ENCODE measurements at regions not wholly inside any gene's neighbourhood (a gene's known extent, or its start where the extent isn't known, plus 50 kb on each side); places are given as distances from the start of the nearest gene placed in this dataset.

GRCh38 chr1:60866917-60867531 lies 215.3 kb upstream of the NFIA start:
- no peak for DNase-seq
- Histone ChIP-seq H4K20me1 (ENCODE audit: insufficient read depth, low read depth, low read length) (no peaks in the 10 kb centered on the region), H3K27ac (ENCODE audit: low read length) (no peak overlapping the region), H3K9me2 (replicated peaks; ENCODE audit: insufficient read depth, low read length) (no peaks in the 10 kb centered on the region), H3K27me3 (ENCODE audit: low read length) (no peaks in the 10 kb centered on the region; the same call in 1 of the 2 replicates), H2AFZ (ENCODE audit: low read length) (no peak overlapping the region), H3K79me2 (ENCODE audit: low read length) (no peaks in the 10 kb centered on the region), H3K4me1 (ENCODE audit: low read length) (no peaks in the 10 kb centered on the region), H3K9me3 (ENCODE audit: low read length) (no peaks in the 10 kb centered on the region), H3K36me3 (ENCODE audit: insufficient read depth, low read length) (no peaks in the 10 kb centered on the region), H3K9ac (ENCODE audit: low read length) (no peak overlapping the region), H3K4me2 (ENCODE audit: low read depth, low read length, poor library complexity, severe bottlenecking) (no peak overlapping the region), H3K4me3 (ENCODE audit: low read length) (no peak overlapping the region)

- Histone ChIP-seq H3K27ac (ENCODE audit: low read length) (no peak overlapping the region), H3K4me2 (ENCODE audit: low read depth, low read length, poor library complexity, severe bottlenecking) (no peak overlapping the region), H2AFZ (ENCODE audit: low read length) (no peak overlapping the region), H4K20me1 (ENCODE audit: insufficient read depth, low read depth, low read length) (no peaks in the 10 kb centered on the region), H3K36me3 (ENCODE audit: insufficient read depth, low read length) (no peaks in the 10 kb centered on the region), H3K4me1 (ENCODE audit: low read length) (no peaks in the 10 kb centered on the region), H3K27me3 (ENCODE audit: low read length) (no peaks in the 10 kb centered on the region; the same call in 1 of the 2 replicates), H3K9ac (ENCODE audit: low read length) (no peak overlapping the region), H3K9me2 (replicated peaks; ENCODE audit: insufficient read depth, low read length) (no peaks in the 10 kb centered on the region), H3K79me2 (ENCODE audit: low read length) (no peaks in the 10 kb centered on the region), H3K4me3 (ENCODE audit: low read length) (no peak overlapping the region), H3K9me3 (ENCODE audit: low read length) (no peaks in the 10 kb centered on the region)
- DNase-seq = no peak
These were observed 216.0 kb upstream of the NFIA start for GRCh38 chr1:60866226-60866900.

GRCh38 chr1:60865166-60865565 lies 217.2 kb upstream of the NFIA start:
- Histone ChIP-seq H3K4me1 (ENCODE audit: low read length) (no peaks in the 10 kb centered on the region), H3K9me3 (ENCODE audit: low read length) (no peaks in the 10 kb centered on the region), H3K27ac (ENCODE audit: low read length) (no peak overlapping the region), H4K20me1 (ENCODE audit: insufficient read depth, low read depth, low read length) (no peaks in the 10 kb centered on the region), H3K79me2 (ENCODE audit: low read length) (no peaks in the 10 kb centered on the region), H3K9me2 (replicated peaks; ENCODE audit: insufficient read depth, low read length) (no peaks in the 10 kb centered on the region), H3K4me3 (ENCODE audit: low read length) (no peak overlapping the region), H3K27me3 (ENCODE audit: low read length) (no peaks in the 10 kb centered on the region; the same call in 1 of the 2 replicates), H3K4me2 (ENCODE audit: low read depth, low read length, poor library complexity, severe bottlenecking) (no peak overlapping the region), H2AFZ (ENCODE audit: low read length) (no peak overlapping the region), H3K9ac (ENCODE audit: low read length) (no peak overlapping the region), H3K36me3 (ENCODE audit: insufficient read depth, low read length) (no peaks in the 10 kb centered on the region)
- no peak for DNase-seq

- Histone ChIP-seq H3K4me1 (ENCODE audit: low read length) (no peaks in the 10 kb centered on the region), H3K36me3 (ENCODE audit: insufficient read depth, low read length) (no peaks in the 10 kb centered on the region), H3K9me2 (replicated peaks; ENCODE audit: insufficient read depth, low read length) (no peaks in the 10 kb centered on the region), H2AFZ (ENCODE audit: low read length) (no peak overlapping the region), H3K4me3 (ENCODE audit: low read length) (no peak overlapping the region), H3K79me2 (ENCODE audit: low read length) (no peaks in the 10 kb centered on the region), H4K20me1 (ENCODE audit: insufficient read depth, low read depth, low read length) (no peaks in the 10 kb centered on the region), H3K27ac (ENCODE audit: low read length) (no peak overlapping the region), H3K9ac (ENCODE audit: low read length) (no peak overlapping the region), H3K27me3 (ENCODE audit: low read length) (no peaks in the 10 kb centered on the region; the same call in 1 of the 2 replicates), H3K4me2 (ENCODE audit: low read depth, low read length, poor library complexity, severe bottlenecking) (no peak overlapping the region), H3K9me3 (ENCODE audit: low read length) (no peaks in the 10 kb centered on the region)
- DNase-seq = no peak
These were observed 217.6 kb upstream of the NFIA start for GRCh38 chr1:60864722-60865121.

- no peak overlapping the region for H3K27ac ChIP-seq (ENCODE audit: low read length)
- H3K36me3 ChIP-seq (ENCODE audit: insufficient read depth, low read length) = no peaks in the 10 kb centered on the region
- H3K9ac ChIP-seq (ENCODE audit: low read length) = no peak overlapping the region
These were observed 219.2 kb upstream of the NFIA start for GRCh38 chr1:60863131-60863530.

GRCh38 chr1:60861961-60862567 lies 220.3 kb upstream of the NFIA start:
- no peak for DNase-seq
- no peaks in the 10 kb centered on the region for H3K9me3 ChIP-seq (ENCODE audit: low read length)
- H4K20me1 ChIP-seq (ENCODE audit: insufficient read depth, low read depth, low read length) = no peaks in the 10 kb centered on the region
- no peak overlapping the region for H3K4me2 ChIP-seq (ENCODE audit: low read depth, low read length, poor library complexity, severe bottlenecking)
- no peaks in the 10 kb centered on the region for H3K4me1 ChIP-seq (ENCODE audit: low read length)
- no peaks in the 10 kb centered on the region for H3K79me2 ChIP-seq (ENCODE audit: low read length)
- no peaks in the 10 kb centered on the region for H3K9me2 ChIP-seq (replicated peaks; ENCODE audit: insufficient read depth, low read length)
- H3K9ac ChIP-seq (ENCODE audit: low read length) = no peak overlapping the region
- H3K27me3 ChIP-seq (ENCODE audit: low read length) = no peaks in the 10 kb centered on the region; the same call in 1 of the 2 replicates
- no peak overlapping the region for H3K4me3 ChIP-seq (ENCODE audit: low read length)
- H2AFZ ChIP-seq (ENCODE audit: low read length) = no peak overlapping the region
- H3K27ac ChIP-seq (ENCODE audit: low read length) = no peak overlapping the region
- H3K36me3 ChIP-seq (ENCODE audit: insufficient read depth, low read length) = no peaks in the 10 kb centered on the region

More at GRCh38 chr1:60863131-60863530, 219.2 kb upstream of the NFIA start:
- DNase-seq = no peak
- no peak overlapping the region for H3K4me3 ChIP-seq (ENCODE audit: low read length)
- no peaks in the 10 kb centered on the region for H3K4me1 ChIP-seq (ENCODE audit: low read length)
- H2AFZ ChIP-seq (ENCODE audit: low read length) = no peak overlapping the region
- no peaks in the 10 kb centered on the region for H3K9me3 ChIP-seq (ENCODE audit: low read length)
- H4K20me1 ChIP-seq (ENCODE audit: insufficient read depth, low read depth, low read length) = no peaks in the 10 kb centered on the region
- no peaks in the 10 kb centered on the region; the same call in 1 of the 2 replicates for H3K27me3 ChIP-seq (ENCODE audit: low read length)
- no peaks in the 10 kb centered on the region for H3K79me2 ChIP-seq (ENCODE audit: low read length)
- H3K4me2 ChIP-seq (ENCODE audit: low read depth, low read length, poor library complexity, severe bottlenecking) = no peak overlapping the region
- H3K9me2 ChIP-seq (replicated peaks; ENCODE audit: insufficient read depth, low read length) = no peaks in the 10 kb centered on the region

GRCh38 chr1:60859111-60859510 lies 223.2 kb upstream of the NFIA start:
- Histone ChIP-seq H3K4me1 (ENCODE audit: low read length) (no peaks in the 10 kb centered on the region), H3K9ac (ENCODE audit: low read length) (no peak overlapping the region), H3K9me3 (ENCODE audit: low read length) (no peaks in the 10 kb centered on the region), H3K4me3 (ENCODE audit: low read length) (no peak overlapping the region), H3K36me3 (ENCODE audit: insufficient read depth, low read length) (no peaks in the 10 kb centered on the region), H3K4me2 (ENCODE audit: low read depth, low read length, poor library complexity, severe bottlenecking) (no peak overlapping the region), H3K27me3 (ENCODE audit: low read length) (no peaks in the 10 kb centered on the region), H2AFZ (ENCODE audit: low read length) (no peak overlapping the region), H3K79me2 (ENCODE audit: low read length) (no peaks in the 10 kb centered on the region), H4K20me1 (ENCODE audit: insufficient read depth, low read depth, low read length) (no peaks in the 10 kb centered on the region), H3K27ac (ENCODE audit: low read length) (no peak overlapping the region), H3K9me2 (replicated peaks; ENCODE audit: insufficient read depth, low read length) (no peaks in the 10 kb centered on the region)
- no peak for DNase-seq

- Histone ChIP-seq H4K20me1 (ENCODE audit: insufficient read depth, low read depth, low read length) (no peaks in the 10 kb centered on the region), H3K36me3 (ENCODE audit: insufficient read depth, low read length) (no peaks in the 10 kb centered on the region), H3K9me3 (ENCODE audit: low read length) (no peaks in the 10 kb centered on the region), H3K79me2 (ENCODE audit: low read length) (no peaks in the 10 kb centered on the region), H2AFZ (ENCODE audit: low read length) (no peak overlapping the region), H3K27ac (ENCODE audit: low read length) (no peak overlapping the region), H3K4me1 (ENCODE audit: low read length) (no peaks in the 10 kb centered on the region), H3K4me3 (ENCODE audit: low read length) (no peak overlapping the region), H3K9ac (ENCODE audit: low read length) (no peak overlapping the region), H3K27me3 (ENCODE audit: low read length) (no peaks in the 10 kb centered on the region), H3K4me2 (ENCODE audit: low read depth, low read length, poor library complexity, severe bottlenecking) (no peak overlapping the region), H3K9me2 (replicated peaks; ENCODE audit: insufficient read depth, low read length) (no peaks in the 10 kb centered on the region)
- no peak for DNase-seq
These were observed 224.5 kb upstream of the NFIA start for GRCh38 chr1:60857851-60858250.

All from Karpas-422 (cell line).